Thymus (tissue), 11 donors: ENCODE measurements at regions not wholly inside any gene's neighbourhood (a gene's known extent, or its start where the extent isn't known, plus 50 kb on each side); places are given as distances from the start of the nearest gene placed in this dataset.

Experiments used
- DNase-seq, 9 donors: peaks; one replicate each; pipeline ENCODE4 v3.0.0-alpha.2; 2013; ENCODE audit warnings: low spot score in 9 of 9, low read depth in 6 of 9, missing footprints in 1 of 9
- H3K27ac ChIP-seq, 2 donors: one replicate each; pipeline ENCODE4 v1.5.1; 2013; ENCODE audit warnings: control low read depth in 1 of 2, low read depth in 1 of 2, low read length in 1 of 2, mild to moderate bottlenecking in 1 of 2, moderate library complexity in 1 of 2
- H3K27me3 ChIP-seq, 2 donors: one replicate each; pipeline ENCODE4 v1.5.1; 2013; ENCODE audit warnings: low read length in 1 of 2; ENCODE audit not compliant: control insufficient read depth in 2 of 2, insufficient read depth in 1 of 2
- H3K36me3 ChIP-seq, 2 donors: one replicate each; pipeline ENCODE4 v1.5.1; 2013; ENCODE audit warnings: low read length in 1 of 2, mild to moderate bottlenecking in 1 of 2, moderate library complexity in 1 of 2; ENCODE audit not compliant: control insufficient read depth in 2 of 2, insufficient read depth in 2 of 2
- H3K4me1 ChIP-seq, 2 donors: one replicate each; pipeline ENCODE4 v1.5.1; 2013; ENCODE audit warnings: low read length in 2 of 2; ENCODE audit not compliant: control insufficient read depth in 2 of 2, insufficient read depth in 2 of 2
- H3K4me3 ChIP-seq, 2 donors: one replicate each; pipeline ENCODE4 v1.5.1; 2013; ENCODE audit warnings: low read length in 2 of 2, control low read depth in 1 of 2, mild to moderate bottlenecking in 1 of 2
- H3K9me3 ChIP-seq, 2 donors: one replicate each; pipeline ENCODE4 v1.5.1; 2013; ENCODE audit warnings: low read length in 1 of 2, mild to moderate bottlenecking in 1 of 2; ENCODE audit not compliant: control insufficient read depth in 2 of 2, insufficient read depth in 1 of 2
- WGBS: extraction: QIAGEN DNeasy Blood & Tissue Kit; methylation state at CpG from one replicate; pipeline ENCODE4 v1.1.7; 2013; 5-methylcytosine and 5-hydroxymethylcytosine counted together
- donor health status: healthy.

DNA sequence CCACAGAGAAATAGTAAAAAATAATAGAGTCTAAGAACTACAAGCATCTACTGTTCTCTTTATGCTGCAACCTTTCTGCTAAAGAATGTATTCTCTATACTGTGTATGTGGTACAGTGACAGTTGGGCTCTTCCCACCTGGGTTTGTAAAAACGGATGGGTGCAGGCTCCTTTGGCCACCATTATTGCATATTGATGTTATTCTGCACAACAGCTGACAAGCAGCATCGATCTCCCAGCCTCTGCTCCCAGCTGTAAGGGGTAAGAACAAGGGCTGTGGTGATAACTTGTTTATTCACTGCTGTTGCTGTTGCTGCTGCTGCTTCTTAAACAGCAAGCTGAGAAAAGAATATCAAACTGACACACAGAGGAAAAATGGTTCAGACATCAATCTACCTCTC is 56.1 kb downstream of the KCNRG start:
- WGBS, result 5% methylated on average over 2 of the region's 2 CpGs
- Histone ChIP-seq H3K36me3 (peaks cover 10 to 44% of the 10 kb centered on the region in 2 donors), H3K27ac (peak overlapping the region; percentile 58 to 75), H3K9me3 (no peaks in the 10 kb centered on the region), H3K4me3 (peak overlapping the region in 1 of 2 donors; percentile 19), H3K27me3 (no peaks in the 10 kb centered on the region), H3K4me1 (peaks cover 2 to 4% of the 10 kb centered on the region in 2 donors)
- DNase-seq, result peak in 4 of 9 donors; percentile 27 to 70 (median 36)

DNA sequence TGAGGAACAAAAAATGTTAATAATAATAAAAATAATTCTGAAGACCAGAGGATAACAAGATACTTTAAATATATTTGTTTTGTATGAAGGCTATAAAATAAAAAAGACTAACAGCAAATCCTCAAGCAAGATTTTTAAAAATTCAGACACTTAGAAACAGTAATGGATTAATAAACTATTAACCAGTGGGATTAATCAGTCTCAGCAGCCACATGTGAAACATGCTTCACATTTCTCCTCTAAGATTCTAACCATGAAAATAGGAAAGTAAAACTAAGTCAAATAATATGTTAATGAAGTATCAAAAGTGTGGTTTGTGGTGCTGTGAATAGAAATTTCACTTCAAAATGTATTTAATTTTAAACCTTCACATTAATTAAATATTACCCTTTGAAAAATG is 57.4 kb downstream of the KCNRG start:
- Histone ChIP-seq H3K4me1 (peaks cover 2 to 4% of the 10 kb centered on the region in 2 donors), H3K4me3 (no peak overlapping the region), H3K9me3 (no peaks in the 10 kb centered on the region), H3K27ac (no peak overlapping the region), H3K27me3 (no peaks in the 10 kb centered on the region), H3K36me3 (peaks cover 6 to 32% of the 10 kb centered on the region in 2 donors)
- DNase-seq, result no peak

DNA sequence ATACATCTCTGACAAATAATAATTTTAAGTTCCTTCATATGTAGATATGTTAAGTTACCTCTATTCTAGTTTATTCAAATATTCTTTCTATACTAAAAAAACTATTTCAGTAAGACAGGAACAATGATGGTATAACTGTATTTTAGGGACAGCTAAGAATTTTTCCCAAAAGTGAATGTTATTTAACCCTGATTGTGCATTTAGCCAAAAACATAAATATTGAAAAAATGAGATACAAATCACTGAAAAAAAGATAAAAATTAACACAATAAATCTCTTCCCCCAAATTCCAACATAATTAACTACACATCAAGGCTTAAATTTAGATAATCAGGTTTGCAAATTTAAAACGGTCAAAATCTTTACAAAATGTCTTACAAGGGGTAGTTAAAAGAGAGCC is 58.1 kb downstream of the KCNRG start:
- peaks cover 2 to 4% of the 10 kb centered on the region in 2 donors for H3K4me1 ChIP-seq

DNA sequence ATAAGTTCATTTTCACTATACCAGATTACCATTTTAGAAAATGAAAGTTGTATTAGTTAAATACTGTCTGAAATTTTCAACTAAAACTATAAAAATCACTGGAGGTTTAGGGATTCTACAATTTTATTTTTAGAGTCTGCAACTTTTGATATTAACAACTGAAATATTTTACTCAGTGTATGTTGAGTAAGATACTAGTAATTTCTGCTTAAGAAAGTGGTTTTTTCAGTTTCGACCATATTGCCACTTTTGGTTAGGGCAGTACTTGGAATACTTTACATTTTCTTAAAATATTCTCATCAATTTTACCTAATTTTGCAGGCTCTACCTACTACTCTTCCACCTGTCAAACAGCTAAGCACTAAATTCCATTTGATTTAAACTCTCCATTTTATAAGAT is 59.6 kb downstream of the KCNRG start:
- Histone ChIP-seq H3K4me3 (no peak overlapping the region), H3K27ac (no peak overlapping the region), H3K9me3 (no peaks in the 10 kb centered on the region), H3K4me1 (peaks cover 2 to 4% of the 10 kb centered on the region in 2 donors), H3K27me3 (no peaks in the 10 kb centered on the region), H3K36me3 (peaks cover 3 to 13% of the 10 kb centered on the region in 2 donors)
- DNase-seq, result no peak
- 95% methylated on average over 1 of the region's 1 CpG for WGBS

More for the DNA sequence above, 58.1 kb downstream of the KCNRG start:
- whole genome bisulfite sequencing, result 83% methylated on average over 1 of the region's 1 CpG
- Histone ChIP-seq H3K9me3 (no peaks in the 10 kb centered on the region), H3K27ac (no peak overlapping the region), H3K27me3 (no peaks in the 10 kb centered on the region), H3K4me3 (no peak overlapping the region), H3K36me3 (peaks cover 3 to 26% of the 10 kb centered on the region in 2 donors)
- DNase-seq, result no peak

DNA sequence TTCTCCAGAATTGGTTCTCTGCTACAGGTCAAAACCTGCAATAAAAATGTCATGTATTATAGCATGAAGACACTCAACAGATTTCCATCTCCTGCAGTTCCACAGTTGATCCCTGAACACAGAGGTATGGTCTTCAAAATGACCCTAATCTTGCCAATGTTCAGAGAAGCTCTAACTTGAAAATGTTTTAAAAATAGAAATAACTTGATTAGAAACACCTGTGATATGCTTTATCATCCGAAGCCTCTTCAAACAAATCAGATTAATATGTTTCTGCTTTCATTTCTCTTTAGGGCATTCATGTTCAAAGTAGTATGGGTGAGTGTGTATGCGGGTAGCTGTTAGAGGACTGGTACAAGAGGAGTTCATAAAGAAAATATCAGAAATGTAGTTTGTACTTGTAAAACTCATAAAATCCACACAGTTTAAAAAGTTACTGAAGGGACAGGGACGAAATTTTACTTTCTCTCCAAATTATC is 60.4 kb downstream of the KCNRG start:
- peak overlapping the region in 1 of 2 donors; percentile 3 for H3K4me3 ChIP-seq
- peak in 1 of 9 donors; percentile 49 for DNase-seq
- H3K27me3 ChIP-seq, result no peaks in the 10 kb centered on the region
- WGBS, result 25% methylated on average over 3 of the region's 3 CpGs
- peaks cover 3 to 6% of the 10 kb centered on the region in 2 donors for H3K36me3 ChIP-seq
- peak overlapping the region in 1 of 2 donors; percentile 4 for H3K27ac ChIP-seq
- peaks cover 2 to 4% of the 10 kb centered on the region in 2 donors for H3K4me1 ChIP-seq
- H3K9me3 ChIP-seq, result no peaks in the 10 kb centered on the region

DNA sequence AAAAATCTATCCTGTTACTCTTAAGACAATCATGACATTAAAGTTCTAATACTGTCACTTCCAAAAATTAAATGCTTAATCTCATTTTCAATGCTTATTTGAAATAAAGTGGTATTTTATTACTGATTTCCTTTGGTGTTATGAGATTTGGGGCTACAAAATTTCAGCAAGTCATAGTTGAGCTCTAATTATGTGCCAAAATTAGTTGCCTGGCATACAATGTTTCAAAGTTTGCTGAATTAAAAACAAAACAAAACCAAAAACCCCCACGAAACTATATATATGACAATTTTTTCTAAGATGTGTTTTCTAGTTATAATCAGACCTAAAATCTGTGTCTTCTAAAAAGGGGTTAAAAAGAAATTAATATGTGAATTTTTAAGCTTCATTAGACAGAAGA is 62.2 kb downstream of the KCNRG start:
- Histone ChIP-seq H3K4me3 (no peak overlapping the region), H3K4me1 (no peaks in the 10 kb centered on the region), H3K9me3 (no peaks in the 10 kb centered on the region), H3K36me3 (no peaks in the 10 kb centered on the region), H3K27me3 (no peaks in the 10 kb centered on the region), H3K27ac (peak overlapping the region in 1 of 2 donors; percentile 34)
- DNase-seq, result no peak
- 1% methylated on average over 1 of the region's 1 CpG for WGBS

DNA sequence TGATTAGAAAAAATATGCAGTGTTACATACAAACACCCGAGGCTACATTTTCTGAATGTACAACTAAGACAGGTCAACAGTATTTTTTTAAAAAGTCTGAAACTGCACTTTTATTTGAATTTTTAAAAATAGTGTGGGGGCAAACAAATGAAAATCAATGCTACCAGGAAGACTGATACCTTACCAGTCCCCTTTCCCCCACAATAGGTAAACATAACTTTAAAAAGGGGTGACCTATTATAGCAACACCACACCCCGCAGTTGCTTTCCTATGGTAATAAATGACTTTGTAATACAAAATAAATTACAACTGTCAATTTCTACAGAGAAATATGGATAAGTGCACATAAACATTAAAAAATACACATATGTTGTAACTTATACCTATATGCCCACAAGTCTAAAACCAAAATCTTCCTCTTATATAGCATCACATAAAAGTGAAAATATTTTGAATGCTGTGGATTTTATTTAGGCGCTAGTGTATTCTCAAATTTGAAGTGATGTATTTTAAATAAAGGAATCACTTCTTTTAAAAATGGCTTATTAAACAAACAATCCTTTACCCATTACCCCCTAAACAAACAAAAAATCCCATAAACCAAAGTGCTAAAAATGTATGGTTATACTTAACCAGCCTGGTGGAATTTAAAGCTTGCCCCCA is 63.1 kb downstream of the KCNRG start:
- Histone ChIP-seq H3K27me3 (no peaks in the 10 kb centered on the region), H3K4me1 (peaks cover under 1 to 9% of the 10 kb centered on the region in 2 donors), H3K27ac (peak overlapping the region in 1 of 2 donors; percentile 60), H3K4me3 (peak overlapping the region; percentile 51 to 90), H3K9me3 (no peaks in the 10 kb centered on the region), H3K36me3 (no peaks in the 10 kb centered on the region)
- 40% methylated on average over 3 of the region's 3 CpGs for WGBS
- peak in 1 of 9 donors; percentile 34 for DNase-seq

DNA sequence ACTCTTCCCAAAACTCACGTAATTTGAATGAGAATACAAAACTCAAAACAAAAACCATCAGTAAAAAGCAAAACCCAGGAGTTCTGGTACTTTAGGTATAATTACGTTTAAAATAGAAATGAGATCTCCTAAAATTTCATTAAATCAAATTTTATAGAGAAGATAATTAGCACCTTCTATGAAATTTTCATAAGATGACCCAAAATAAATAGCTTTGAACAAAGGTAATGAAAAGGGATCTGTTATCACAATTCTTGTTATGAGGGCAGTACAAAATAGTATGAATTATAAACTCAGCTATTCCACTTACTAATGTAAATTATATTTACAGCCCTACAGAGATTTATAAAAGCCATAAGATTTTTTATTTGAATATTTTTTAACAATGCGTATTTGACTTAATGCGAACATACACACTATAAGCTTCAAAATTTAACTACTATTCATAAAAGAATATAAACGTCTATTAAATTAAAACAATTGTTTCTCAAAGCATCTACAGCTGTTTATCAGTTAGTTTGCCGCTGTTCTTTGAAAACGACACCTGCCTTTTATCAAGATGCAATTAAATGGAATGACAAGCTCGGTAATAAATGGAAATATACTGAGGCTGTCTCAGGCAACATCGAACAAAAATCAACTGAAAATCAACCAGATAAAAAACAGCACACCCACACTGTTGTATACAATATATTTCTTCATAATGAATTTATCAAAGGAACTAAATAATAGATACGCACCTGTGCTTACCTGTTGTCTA is 63.8 kb downstream of the KCNRG start:
- peak overlapping the region; percentile 56 to 90 for H3K4me3 ChIP-seq
- 14% methylated on average over 10 of the region's 10 CpGs for WGBS
- no peaks in the 10 kb centered on the region for H3K9me3 ChIP-seq
- peaks cover 5 to 16% of the 10 kb centered on the region in 2 donors for H3K4me1 ChIP-seq
- H3K27ac ChIP-seq, result peak overlapping the region in 1 of 2 donors; percentile 99
- peaks cover 0 to 1% of the 10 kb centered on the region in 2 donors for H3K36me3 ChIP-seq
- peak in 1 of 9 donors; percentile 48 for DNase-seq
- H3K27me3 ChIP-seq, result no peaks in the 10 kb centered on the region

DNA sequence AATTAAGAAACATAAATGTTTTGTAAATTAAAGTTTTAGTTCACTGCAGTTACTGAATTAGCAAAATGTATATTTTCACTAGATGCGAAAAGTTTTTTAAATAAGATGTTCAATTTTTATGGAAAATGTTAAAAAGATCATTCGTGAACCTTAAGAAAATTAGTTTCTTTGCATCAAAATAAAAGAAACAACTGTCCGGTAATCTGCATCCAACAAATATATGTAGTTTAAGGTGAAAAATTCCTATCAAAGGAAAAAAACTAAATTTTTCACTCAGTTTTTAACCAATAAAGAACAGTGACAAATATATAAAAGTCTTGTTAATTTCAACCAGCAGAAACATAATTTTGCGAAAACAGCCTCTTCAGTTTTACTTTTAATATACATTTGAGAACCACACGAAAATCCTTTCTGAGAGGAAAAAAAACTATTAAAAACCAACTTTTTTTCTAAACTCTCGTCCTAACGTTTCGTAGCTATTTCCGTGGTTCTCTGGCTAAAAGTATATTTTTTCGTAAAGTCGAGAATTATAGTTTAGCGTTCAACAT is 64.5 kb downstream of the KCNRG start:
- peaks cover 6 to 18% of the 10 kb centered on the region in 2 donors for H3K4me1 ChIP-seq
- DNase-seq, result no peak

More for the DNA sequence above, 64.5 kb downstream of the KCNRG start:
- 6% methylated on average over 12 of the region's 12 CpGs for WGBS
- H3K4me3 ChIP-seq, result peak overlapping the region; percentile 82 to 90
- H3K27me3 ChIP-seq, result no peaks in the 10 kb centered on the region
- H3K9me3 ChIP-seq, result no peaks in the 10 kb centered on the region
- H3K27ac ChIP-seq, result peak overlapping the region; percentile 90 to 99
- H3K36me3 ChIP-seq, result peaks cover 0 to 4% of the 10 kb centered on the region in 2 donors
